Ammon's horn (tissue), 1 donor: ENCODE measurements at regions not wholly inside any gene's neighbourhood (a gene's known extent, or its start where the extent isn't known, plus 50 kb on each side); places are given as distances from the start of the nearest gene placed in this dataset.
"Not testable (repeated sequence)": the region's sequence is repeated elsewhere in the genome, so short reads cannot be mapped to it uniquely, and the experiment has no call there.

Experiments used
- DNase-seq: peaks from one replicate; pipeline ENCODE4 v3.0.0-alpha.2; 2016; ENCODE audit warnings: low spot score

DNA sequence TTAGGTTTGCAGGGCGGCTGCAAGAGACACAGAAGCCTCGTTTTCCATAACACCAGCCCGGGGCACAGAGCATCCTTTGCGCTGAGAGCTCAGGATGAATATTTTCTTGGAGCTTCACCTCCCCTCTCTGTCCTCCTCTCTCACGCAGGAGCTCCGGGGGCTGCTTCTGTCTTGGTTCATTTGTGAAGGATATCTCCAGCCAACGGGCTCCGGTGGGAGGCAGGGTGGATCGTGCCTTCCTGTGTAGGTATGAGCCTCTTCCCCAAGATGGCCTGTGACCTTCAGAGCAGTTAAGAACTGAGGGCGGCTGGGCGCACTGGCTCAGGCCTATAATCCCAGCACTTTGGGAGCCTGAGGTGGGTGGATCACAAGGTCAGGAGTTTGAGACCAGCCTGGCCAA, 319.0 kb upstream of the C1orf174 start:
- no peak for DNase-seq

DNA sequence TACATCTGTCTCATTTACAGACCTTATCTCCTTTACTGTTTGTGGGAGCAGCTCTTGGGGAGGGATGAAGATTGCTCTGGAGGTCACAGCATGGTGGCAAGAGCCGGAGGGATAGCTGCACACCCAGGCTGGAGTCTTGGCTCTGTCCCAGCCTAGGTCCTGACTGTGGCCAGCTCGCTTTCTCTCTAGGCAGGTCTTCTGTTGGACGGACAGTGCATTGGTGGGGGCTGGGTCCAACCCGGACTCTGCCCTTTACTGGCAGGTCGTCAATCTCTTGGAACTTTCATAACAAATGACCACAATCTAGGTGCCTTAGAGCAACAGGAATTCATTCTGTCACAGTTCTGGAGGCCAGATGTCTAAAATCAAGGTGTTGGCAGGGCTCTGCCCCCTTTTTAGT, 319.8 kb upstream of the C1orf174 start:
- DNase-seq, result no peak

DNA sequence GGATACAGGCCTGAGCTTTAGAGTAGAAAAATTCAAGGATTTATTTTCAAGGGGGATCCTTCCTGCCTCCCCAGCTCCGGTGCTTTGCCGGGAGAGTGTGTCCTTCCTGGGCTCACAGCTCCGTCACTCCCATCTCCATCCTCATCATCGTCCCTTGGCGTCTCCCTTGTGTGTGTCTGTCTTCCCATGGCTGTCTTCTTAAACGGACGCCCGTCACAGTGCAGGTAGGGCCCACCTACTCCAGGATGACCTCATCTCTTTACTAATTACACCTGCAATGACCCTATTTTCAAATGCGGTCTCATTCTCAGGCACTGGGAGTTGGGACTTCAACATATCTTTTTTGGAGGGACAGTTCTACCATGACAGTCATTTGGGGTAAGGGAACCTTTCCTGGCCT, 320.3 kb upstream of the C1orf174 start:
- no peak for DNase-seq

DNA sequence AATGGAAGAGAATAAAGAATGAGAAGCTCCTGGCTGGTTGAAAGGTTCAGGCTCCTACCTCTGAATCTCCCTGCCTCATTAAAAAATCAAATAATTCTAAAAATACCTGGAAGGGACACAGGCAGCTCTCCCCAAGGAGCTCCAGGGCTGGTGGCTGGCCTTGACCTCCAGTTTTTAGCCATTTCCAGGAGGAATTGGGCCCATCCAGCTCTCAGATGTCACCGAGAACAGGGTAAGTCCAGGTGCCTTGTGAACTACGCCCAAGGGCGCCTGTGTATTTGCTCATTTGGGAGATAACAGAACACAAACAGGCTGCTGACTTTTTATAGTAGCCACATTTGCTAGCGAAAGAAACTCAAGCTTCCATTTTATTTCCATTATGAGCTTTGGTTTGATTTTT, 321.0 kb upstream of the C1orf174 start:
- DNase-seq, result no peak

DNA sequence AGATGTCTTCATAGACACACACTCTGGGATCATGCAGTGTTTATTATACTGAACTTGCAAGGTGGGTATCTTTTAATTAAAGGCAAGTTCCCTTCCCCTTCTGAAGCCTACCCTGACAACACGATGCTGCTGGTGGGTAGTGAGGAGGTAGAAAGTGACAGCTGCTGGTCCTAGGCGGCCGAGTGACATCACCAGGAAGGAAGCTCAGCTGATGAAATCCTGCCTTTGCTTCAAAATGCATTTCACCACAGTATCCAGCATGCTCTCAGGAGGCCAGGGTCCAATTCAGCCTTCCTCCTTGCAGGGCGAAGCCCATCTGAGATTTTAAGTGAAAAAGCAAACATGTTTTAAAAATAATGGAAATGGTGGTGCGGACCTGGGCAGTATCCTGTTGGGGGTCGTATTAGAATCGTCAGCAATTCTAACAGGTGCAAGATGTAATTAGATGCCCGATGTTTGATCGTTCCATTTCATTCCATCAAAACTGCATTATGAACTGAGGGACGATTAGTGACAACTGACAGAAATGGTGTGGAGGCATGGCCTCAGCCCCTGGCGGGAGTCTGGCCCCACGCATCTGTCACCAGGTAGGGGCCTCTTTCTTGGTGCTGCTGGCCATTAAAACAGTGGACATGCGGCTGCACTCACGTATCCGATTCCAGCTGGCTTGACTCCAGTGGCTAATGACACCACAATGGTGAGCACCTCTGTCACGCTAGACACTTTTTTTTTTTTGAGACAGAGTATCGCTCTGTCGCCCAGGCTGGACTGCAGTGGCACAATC, 324.8 kb upstream of the C1orf174 start:
- DNase-seq, result no peak

DNA sequence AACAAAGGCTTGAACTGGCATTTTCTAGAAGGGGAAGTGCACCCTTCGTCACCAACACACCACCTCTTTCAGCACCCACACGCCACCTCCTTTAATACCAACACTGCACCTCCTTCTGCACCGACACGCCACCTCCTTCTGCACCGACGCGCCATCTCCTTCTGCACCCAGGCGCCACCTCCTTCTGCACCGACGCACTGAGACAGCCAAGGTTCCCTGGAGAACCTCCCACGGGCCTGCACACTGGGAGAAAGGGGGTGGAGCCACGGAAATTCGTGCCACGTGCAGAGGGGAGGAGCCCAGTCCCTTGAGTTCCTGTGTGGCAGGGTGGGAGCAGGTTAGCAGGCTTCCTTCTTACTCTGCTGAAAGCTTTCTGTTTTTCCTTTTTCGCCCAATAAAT, 327.9 kb upstream of the C1orf174 start:
- no peak for DNase-seq

DNA sequence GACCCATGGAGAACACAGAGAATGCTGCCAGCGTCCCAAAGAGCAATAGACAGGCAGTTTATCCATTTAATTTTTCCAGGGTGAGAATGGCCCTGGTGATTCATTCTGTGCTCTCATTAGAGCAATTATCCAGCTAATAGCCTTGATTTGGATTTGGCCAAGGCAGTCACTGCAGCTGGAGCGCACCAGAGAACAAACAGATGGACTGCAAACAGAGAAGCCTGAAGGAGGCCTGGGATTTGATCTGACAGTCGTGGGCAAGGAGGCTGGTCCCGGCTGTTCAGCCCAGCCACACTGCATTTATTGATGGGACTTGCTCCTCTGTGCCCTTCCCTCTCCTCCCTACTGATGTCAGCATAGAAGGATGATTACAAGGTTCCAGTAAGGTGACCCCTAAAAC, 353.9 kb upstream of the C1orf174 start:
- peak; percentile 28 for DNase-seq

DNA sequence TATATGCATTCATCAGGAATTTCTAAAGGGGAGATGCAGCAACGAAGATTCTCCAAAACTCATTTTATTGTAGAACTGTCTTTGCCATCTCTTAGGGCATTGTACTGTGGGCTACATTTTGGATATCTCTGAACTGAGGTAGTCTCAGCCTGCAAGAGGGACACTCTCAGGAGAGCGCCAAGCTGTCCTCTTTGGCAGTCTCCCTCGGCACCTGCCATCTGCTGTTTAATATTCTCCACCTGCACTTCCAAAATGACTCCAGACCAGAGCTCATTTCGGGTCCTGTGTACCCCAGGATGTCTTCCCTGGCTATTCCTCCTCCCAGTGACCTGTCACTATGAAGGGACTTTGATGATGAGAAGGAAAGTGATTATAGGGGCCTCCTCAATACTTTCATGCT, 356.3 kb upstream of the C1orf174 start:
- no peak for DNase-seq

DNA sequence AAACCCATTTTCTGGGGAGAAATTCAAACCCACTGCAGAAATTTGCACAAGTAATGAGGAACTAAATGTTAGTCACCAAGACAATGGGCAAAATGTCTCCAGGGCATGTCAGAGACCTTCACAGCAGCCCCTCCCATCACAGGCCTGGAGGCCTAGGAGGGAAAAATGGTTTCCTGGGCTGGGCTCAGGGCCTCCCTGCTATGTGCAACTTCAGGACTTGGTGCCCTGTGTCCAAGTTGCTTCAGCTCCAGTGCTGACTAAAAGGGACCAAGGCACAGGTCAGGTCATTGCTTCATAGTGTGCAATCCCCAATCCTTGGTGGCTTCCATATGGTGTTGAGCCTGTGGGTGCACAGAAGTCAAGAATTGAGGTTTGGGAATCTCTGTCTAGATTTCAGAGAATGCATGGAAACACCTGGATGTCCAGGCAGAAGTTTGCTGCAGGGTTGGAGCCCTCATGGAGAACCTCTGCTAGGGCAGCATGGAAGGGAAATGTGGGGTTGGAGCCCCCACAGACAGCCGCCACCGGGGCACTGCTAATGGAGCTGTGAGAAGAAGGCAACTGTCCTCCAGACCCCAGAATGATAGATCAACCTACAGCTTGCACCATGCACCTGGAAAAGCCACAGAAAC, 358.2 kb upstream of the C1orf174 start:
- DNase-seq, result not testable (repeated sequence)

DNA sequence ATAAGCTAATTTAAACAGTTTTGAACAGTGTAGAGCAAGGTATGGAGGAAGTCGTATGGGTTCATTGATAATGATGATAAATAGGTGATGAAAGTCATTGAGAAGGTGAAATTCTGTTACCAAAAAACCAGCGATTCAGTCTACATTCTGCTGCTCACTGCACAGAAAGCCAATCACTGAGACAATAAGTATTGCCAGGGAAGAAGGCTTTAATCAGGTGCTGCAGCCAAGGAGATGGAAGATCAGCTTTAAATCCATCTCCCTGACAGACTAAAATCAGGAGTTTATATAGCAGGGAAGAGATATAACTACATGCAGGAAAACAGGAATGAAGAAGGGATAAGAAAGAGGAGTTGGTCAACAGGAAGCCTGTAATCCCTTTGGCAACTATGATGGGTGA, 361.3 kb upstream of the C1orf174 start:
- DNase-seq, result no peak

DNA sequence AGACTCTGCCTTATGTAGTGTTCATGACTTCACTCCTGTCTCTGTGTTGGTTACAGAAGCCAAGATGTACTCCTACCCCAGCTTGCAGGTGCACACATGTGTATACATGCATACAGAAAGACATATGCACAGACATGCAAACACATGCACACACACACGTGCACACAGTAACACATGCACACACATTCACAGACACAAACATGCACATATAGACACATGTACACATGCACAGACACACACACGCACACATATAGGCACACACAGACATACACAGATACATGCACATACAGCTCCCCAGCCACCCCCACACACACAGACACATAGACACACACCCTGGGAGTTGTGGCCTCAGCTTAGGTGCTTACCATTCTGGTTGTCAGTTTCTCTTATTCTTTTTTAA, 362.6 kb upstream of the C1orf174 start:
- no peak for DNase-seq

DNA sequence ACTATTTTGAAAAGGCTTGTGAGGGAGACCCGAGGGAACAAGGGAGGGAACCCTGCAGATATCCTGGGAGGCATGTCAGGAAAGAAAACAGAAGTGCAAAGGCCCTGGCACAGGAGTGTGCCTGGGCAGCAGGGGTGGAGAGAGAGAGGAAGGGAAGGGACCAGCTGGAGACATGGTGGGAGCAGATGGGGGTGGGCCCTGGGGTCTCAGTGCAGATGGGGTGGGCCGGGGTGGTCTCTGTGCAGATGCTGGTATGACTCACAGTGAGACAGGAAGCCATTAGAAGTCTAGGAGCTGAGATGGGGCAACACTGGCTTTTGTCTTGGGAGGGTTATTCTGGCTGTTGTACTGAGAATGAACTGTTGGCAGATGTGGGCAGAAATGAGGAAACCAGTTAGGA, 363.6 kb upstream of the C1orf174 start:
- DNase-seq, result no peak

DNA sequence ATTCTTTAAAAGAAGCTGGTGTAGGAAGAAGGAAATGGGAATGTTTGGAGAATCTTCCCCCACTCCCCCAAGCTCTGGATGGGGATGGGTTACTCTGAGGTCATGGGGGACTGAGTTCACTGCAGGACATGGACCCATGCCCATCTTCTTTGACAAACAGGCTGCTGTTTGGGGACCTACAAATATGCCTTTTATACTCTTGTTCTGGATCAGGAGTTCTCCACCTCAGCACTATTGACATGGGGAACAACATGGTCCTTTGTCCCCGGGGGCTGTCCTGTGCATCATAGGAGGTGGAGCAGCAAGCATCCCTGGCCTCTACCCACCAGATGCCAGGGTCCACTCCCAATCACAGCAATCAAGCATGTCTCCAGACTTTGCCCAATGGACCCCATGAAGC, 365.8 kb upstream of the C1orf174 start:
- DNase-seq, result peak; percentile 44

DNA sequence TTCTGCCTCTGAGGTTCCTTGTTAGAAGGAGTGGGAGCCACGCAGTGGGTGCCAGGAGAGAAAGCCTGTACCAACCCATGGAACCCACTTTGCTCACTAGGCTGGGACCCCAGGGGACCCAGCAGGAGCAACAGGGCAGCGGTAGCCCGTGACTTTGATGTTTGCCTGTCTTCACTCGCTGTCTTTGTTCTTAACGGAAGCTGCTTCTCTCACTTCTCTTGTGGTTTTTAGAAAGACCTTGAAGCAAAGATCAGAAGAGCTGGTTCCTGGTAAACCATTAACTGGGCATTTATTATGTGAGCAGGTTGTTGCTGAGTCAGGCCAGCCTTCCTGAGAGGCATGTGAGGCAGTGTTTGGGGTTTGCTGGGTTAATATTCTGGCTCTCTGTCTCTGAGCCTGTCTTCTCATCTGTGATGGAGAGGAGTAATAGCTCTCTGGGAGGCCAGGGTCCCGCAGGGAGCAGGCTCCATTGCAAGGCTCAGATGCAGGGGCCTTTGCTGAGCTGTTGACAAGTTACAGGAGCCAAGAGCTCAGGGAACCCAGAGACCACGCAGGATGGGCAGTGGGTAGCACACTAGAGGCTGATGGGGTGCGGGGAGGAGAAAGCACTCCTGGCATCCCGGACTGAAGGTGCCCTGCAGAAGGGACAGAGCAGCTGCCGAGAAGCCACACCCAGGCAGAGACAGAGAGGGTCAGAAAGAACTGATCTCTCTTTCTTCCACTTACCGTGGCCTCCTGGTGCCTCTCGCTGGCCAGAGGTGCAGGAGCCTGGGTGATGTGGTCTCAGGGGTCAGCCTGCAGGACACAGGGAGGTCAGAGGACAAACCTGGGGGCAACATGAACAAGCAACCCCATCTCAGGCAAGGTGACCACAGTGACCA, 367.5 kb upstream of the C1orf174 start:
- no peak for DNase-seq

DNA sequence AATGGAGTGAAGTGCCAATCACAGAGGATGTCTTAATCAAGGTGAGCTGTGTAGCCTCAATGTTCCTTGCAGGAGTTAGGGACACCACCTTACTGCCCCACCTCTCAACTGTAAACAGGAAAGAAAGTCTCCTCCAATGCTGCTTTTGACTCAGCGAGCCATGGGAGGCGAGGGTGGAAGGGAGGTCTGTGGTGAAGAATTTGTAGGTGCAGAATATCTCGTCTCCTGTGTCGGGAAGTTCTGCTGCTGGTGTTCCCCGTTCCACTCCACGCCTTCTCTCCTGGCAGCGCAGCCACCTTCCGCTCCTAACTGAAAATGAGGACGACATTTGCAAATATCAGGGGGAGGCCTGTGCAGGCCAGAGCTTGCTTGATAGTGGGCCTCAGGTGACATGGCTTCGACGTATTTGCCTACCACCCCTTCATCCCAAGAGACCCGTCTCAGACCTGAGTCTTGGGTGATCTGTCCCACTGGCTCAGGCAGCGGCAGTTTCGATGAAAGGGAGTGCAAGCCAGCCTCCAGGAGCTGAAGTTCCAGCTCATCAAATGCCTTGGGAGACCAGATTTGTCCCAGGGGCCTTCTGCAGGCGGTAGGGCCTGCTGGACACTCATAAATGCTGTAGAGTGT, 368.3 kb upstream of the C1orf174 start:
- no peak for DNase-seq

DNA sequence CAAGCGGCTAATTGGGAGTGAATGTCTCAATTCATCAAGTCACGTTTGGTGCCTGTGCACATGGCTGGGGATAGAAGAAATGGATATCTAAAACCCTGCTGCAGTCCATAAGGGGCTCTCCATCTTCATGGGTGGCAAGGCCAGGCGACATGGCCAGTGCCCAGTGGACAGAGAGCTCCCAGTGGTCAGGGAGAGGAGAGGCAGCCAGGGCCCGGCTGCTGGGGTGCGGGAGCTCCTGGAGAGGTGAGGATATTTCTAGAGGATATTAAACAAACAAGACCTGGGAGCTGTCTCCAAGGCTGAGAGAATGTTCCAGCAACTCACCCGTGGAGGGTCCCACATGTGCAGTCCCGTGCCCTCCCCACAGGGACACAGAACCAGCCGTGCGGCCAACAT, 368.8 kb upstream of the C1orf174 start:
- DNase-seq, result no peak

DNA sequence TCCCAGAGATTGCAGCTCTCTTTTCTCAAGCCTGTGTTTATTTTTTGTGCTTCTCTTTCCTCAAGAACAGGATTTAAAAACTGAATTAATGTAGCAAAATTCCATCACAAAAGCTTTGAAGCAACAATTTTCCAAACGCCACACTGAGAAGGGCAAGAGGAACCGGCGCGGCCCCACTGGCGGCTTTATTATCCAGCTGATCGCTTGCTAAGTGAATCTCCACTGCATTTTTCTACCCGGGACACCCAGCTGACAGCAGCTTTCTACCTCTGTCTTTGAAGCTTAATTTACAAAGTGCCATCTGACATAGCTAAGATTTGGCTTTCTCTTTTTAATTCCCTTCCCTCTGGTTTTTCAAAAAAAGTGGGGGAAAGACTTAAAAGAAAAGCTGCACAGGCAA, 369.3 kb upstream of the C1orf174 start:
- DNase-seq, result no peak

DNA sequence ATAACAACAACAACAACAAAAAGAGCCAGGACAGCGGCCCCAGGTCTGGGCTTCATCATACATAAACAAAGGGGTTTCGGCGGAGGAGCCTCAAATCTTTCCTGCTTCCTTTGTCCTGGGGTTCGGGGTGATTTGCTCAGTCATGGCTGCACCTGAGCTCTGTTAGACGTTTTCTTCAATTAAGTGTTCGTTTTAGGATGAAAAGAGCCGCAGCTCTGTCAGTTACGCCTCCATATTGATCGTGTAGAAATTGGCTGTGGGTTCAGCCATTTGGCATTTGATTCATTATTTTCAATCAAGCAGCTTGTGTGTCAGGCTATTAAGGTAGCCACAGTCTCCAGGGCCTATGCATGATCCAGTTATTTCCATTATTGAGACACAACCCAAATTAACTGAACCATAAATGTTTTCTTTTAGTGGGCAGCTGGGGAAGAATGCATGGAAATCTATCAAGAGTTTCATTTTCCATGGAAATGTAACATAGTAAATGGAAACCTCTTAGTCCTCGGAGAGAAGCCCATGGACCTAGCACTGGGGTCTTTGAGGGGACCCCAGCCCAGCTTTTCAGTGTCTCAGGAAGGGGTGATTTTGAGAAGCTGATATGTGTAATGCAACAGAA, 370.0 kb upstream of the C1orf174 start:
- DNase-seq, result no peak

DNA sequence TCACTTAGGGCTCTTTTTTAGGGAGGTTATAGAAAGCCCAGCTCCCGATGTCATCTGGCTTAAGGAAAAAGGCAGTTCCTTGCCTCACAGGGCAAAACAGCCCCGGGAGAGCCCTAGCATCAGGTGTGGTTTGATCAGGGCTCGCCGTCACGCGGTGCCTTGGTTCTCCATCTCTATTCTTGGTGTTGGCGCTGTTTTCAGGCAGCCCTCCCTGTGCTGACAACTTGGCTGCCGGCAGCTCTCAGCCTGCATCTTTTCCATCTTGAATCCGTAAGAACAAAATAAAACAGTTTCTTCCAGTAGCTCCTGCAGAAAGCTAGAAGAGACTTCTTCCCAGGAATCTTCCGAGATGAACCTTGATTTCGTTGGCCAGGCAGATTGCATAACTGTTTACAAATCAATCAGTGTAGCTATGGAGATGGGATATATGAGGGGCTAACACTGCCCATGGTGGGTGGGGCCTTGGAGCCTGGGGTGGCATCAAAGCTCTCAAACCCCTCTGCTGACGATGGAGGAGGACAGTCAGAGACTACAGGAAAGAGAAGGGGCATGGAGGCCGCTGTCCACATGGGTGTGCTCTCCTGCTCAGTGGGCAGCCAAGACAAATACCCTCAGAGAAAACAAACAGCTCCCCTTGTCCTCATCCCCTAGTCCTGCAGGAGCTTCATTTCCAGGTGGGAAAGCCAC, 370.7 kb upstream of the C1orf174 start:
- no peak for DNase-seq

DNA sequence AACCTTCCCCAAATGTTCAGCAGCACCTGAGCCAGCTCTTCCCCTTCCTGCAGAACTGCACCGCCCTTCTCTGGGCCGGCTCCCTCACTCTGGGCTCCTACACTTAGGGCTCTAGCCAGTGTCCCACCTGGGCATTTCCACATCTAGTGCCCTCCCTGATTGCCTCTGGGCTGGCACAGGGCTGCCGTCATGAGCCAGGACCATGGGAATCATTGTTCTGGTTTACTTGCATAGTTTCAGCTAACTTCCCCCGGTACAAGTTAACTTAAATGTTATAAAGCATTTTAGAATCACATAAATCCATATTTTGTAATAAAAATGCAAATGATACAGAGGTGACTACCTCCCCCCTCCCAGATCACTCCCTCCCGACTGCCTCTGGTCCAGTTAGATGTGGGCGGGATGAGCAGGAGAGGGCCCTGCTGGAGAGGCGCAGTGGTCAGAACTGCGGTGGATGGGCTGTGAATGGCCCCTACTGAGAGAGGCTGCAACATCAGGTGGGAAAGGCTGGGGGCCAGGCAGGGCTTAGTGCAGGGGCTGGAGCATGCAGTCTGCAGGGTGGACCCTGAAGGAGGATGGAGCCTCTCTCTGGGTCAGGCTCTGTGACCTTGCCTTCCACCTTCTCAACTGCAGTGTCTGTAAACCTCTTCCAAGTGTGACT, 371.4 kb upstream of the C1orf174 start:
- no peak for DNase-seq

DNA sequence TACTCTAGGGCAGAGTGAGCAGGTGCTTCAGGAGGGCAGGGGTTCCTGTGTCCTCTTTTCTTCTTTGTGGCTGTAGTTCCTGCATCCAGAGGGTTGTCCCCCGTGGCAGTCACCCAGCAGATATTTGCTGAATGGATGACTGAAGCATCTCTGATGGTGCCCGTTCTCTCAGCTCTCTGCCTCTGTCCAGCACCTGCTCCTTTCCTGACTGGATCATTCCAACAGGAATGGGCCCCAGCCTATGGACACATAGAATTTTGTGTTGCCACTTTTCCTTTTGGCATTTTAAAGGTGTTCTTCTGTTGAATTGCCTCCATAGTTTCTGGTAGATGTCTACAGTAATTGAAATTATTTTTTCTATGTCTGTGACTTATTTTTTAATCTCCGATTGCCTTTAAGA, 372.5 kb upstream of the C1orf174 start:
- no peak for DNase-seq
